ENCODE measurements at regions not wholly inside any gene's neighbourhood (a gene's known extent, or its start where the extent isn't known, plus 50 kb on each side); places are given as distances from the start of the nearest gene placed in this dataset.

DNA sequence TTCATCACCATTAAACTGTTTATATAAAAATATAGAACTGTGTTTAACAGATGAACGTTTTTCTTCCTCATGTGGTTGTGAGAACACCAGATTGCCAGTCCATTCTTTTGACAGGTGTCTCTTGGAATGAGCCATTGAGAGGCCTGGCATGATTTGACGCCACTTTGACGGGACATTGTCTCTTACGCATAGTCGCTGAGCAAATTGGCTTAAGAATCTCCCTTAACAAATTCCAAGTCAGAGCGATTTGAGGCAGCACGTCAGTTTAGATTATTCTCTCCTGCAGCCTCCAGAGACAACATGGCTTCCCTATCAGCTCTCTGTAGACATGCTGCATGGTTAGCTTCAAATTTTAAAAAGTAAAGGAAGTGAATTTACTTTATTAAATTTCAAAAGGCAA lies 510.7 kb upstream of the ACO1 start:
- POLR2A ChIA-PET (ENCODE audit: unreplicated experiment), result no interaction called here

More for the DNA sequence above, 510.7 kb upstream of the ACO1 start:
- DNase-seq (no peak), ATAC-seq (ENCODE audit: low read depth) (no peak)
- Histone ChIP-seq H3K14ac (replicated peaks; ENCODE audit: low read depth, low read length) (no peak overlapping the region), H3K27me3 (ENCODE audit: control insufficient read depth, insufficient read depth, low read length) (no peaks in the 10 kb centered on the region), H3K56ac (ENCODE audit: extremely low read depth, insufficient read depth, low read length) (no peak overlapping the region), H2AFZ (replicated peaks; ENCODE audit: low read length, poor library complexity) (no peak overlapping the region), H3K9me1 (ENCODE audit: insufficient read depth, low read length) (no peaks in the 10 kb centered on the region), H3K4me2 (ENCODE audit: low read depth, low read length) (no peak overlapping the region), H2BK120ac (ENCODE audit: low read depth, low read length) (no peak overlapping the region), H3K36me3 (ENCODE audit: control insufficient read depth, insufficient read depth, low read length) (no peaks in the 10 kb centered on the region), H4K8ac (ENCODE audit: low read depth in 2 of 2, low read length in 2 of 2) (no peak overlapping the region), H4K91ac (ENCODE audit: insufficient read depth, low read depth, low read length) (no peak overlapping the region), H2BK5ac (ENCODE audit: low read depth, low read length, poor library complexity, severe bottlenecking) (no peak overlapping the region), H3K4me1 (ENCODE audit: control insufficient read depth, insufficient read depth, low read length) (no peaks in the 10 kb centered on the region), H3K4me3 (ENCODE audit: insufficient read depth, low read depth, low read length) (no peak overlapping the region), H3K9me3 (ENCODE audit: control insufficient read depth, insufficient read depth, low read length) (peaks cover 10% of the 10 kb centered on the region), H3K27ac (ENCODE audit: insufficient read depth, low read length) (no peak overlapping the region), H3K9ac (ENCODE audit: low read depth, low read length) (no peak overlapping the region), H2AK9ac (replicated peaks; ENCODE audit: low read depth, low read length, poor library complexity) (no peak overlapping the region), H4K5ac (ENCODE audit: low read depth, low read length) (no peak overlapping the region), H3K4ac (ENCODE audit: low read depth, low read length) (no peak overlapping the region), H3K23ac (ENCODE audit: low read depth, low read length) (no peak overlapping the region), H3K79me1 (ENCODE audit: low read depth in 1 of 2, low read length in 2 of 2) (no peaks in the 10 kb centered on the region), H2BK15ac (ENCODE audit: low read depth, low read length) (no peak overlapping the region), H4K20me1 (ENCODE audit: insufficient read depth, low read length) (no peaks in the 10 kb centered on the region), H2AK5ac (ENCODE audit: low read depth, low read length) (no peak overlapping the region), H3K18ac (ENCODE audit: low read depth, low read length) (no peak overlapping the region), H2BK20ac (ENCODE audit: low read depth, low read length) (no peak overlapping the region)
- no TSS peak for BruUV-seq (replicated peaks)
- in situ Hi-C loops (cut with MboI; ENCODE audit: low sequenced_read_pairs), result no loop called here
- intact Hi-C loops (cut with micrococcal nuclease), result no loop called here
- TF ChIP-seq FOS (IDR thresholded peaks at IDR 0.05; ENCODE audit: low read depth, low read length) (no peak), SMC3 (IDR thresholded peaks at IDR 0.05; ENCODE audit: low read depth, low read length) (no peak), RFX5 (IDR thresholded peaks at IDR 0.05; ENCODE audit: low read depth, low read length) (no peak), MXI1 (IDR thresholded peaks at IDR 0.05; ENCODE audit: borderline replicate concordance, low read depth, low read length) (no peak), NFE2L2 (IDR thresholded peaks at IDR 0.05; ENCODE audit: low read depth, low read length) (no peak), POLR2A (IDR thresholded peaks at IDR 0.05; ENCODE audit: low read depth, low read length) (no peak), BHLHE40 (IDR thresholded peaks at IDR 0.05; ENCODE audit: low read depth, low read length) (no peak), RAD21 (IDR thresholded peaks at IDR 0.05; ENCODE audit: low read length) (no peak), CHD1 (IDR thresholded peaks at IDR 0.05; ENCODE audit: low read depth, low read length) (no peak)
- TF ChIP-seq, protein P1, sequence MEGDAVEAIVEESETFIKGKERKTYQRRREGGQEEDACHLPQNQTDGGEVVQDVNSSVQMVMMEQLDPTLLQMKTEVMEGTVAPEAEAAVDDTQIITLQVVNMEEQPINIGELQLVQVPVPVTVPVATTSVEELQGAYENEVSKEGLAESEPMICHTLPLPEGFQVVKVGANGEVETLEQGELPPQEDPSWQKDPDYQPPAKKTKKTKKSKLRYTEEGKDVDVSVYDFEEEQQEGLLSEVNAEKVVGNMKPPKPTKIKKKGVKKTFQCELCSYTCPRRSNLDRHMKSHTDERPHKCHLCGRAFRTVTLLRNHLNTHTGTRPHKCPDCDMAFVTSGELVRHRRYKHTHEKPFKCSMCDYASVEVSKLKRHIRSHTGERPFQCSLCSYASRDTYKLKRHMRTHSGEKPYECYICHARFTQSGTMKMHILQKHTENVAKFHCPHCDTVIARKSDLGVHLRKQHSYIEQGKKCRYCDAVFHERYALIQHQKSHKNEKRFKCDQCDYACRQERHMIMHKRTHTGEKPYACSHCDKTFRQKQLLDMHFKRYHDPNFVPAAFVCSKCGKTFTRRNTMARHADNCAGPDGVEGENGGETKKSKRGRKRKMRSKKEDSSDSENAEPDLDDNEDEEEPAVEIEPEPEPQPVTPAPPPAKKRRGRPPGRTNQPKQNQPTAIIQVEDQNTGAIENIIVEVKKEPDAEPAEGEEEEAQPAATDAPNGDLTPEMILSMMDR (conservative IDR thresholded peaks at IDR 0.05; ENCODE audit: low read depth, low read length), result no peak
- TF ChIP-seq, protein P2, sequence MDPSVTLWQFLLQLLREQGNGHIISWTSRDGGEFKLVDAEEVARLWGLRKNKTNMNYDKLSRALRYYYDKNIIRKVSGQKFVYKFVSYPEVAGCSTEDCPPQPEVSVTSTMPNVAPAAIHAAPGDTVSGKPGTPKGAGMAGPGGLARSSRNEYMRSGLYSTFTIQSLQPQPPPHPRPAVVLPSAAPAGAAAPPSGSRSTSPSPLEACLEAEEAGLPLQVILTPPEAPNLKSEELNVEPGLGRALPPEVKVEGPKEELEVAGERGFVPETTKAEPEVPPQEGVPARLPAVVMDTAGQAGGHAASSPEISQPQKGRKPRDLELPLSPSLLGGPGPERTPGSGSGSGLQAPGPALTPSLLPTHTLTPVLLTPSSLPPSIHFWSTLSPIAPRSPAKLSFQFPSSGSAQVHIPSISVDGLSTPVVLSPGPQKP (IDR thresholded peaks at IDR 0.05; ENCODE audit: borderline replicate concordance, low read depth, low read length), result no peak
- TF ChIP-seq, protein P3, sequence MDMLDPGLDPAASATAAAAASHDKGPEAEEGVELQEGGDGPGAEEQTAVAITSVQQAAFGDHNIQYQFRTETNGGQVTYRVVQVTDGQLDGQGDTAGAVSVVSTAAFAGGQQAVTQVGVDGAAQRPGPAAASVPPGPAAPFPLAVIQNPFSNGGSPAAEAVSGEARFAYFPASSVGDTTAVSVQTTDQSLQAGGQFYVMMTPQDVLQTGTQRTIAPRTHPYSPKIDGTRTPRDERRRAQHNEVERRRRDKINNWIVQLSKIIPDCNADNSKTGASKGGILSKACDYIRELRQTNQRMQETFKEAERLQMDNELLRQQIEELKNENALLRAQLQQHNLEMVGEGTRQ (IDR thresholded peaks at IDR 0.05; ENCODE audit: low read depth, low read length), result no peak
- 67% methylated on average over 2 of the region's 7 CpGs; no CpG with 5 or more reads in 1 of the 2 experiments for WGBS, 2 experiments (ENCODE audit: extremely low coverage in 2 of 2, insufficient read length in 1 of 2)
- dilution Hi-C loops (cut with HindIII; ENCODE audit: low sequenced_read_pairs, unreplicated experiment), result no loop called here
- CTCF ChIA-PET, result no interaction called here
